Liver (tissue), 3 donors: ENCODE measurements at regions not wholly inside any gene's neighbourhood (a gene's known extent, or its start where the extent isn't known, plus 50 kb on each side); places are given as distances from the start of the nearest gene placed in this dataset.

Experiments used
- ATF3 ChIP-seq: IDR thresholded peaks from 2 replicates; pipeline ENCODE4 v1.6.1; 2016; ENCODE audit warnings: antibody characterized with exemption
- EGR1 ChIP-seq, 2 donors: IDR thresholded peaks; 2 replicates each; pipeline ENCODE4 v1.6.1; 2016 to 2018; ENCODE audit warnings: antibody characterized with exemption in 2 of 2, low read depth in 2 of 2
- FOXA2 ChIP-seq: IDR thresholded peaks from 2 replicates; pipeline ENCODE4 v1.6.1; 2016; ENCODE audit warnings: antibody characterized with exemption
- GABPA ChIP-seq, 2 donors: IDR thresholded peaks in 1 of 2; conservative IDR thresholded peaks in 1 of 2; 2 replicates each; pipeline ENCODE4 v1.6.1; 2016; ENCODE audit warnings: antibody characterized with exemption in 2 of 2, mild to moderate bottlenecking in 1 of 2, moderate library complexity in 1 of 2
- HNF4A ChIP-seq, 2 donors: conservative IDR thresholded peaks; 2 replicates each; pipeline ENCODE4 v1.6.1; 2016; ENCODE audit warnings: antibody characterized with exemption in 2 of 2, mild to moderate bottlenecking in 2 of 2
- JUND ChIP-seq, 2 donors: IDR thresholded peaks; 2 replicates each; pipeline ENCODE4 v1.6.1; 2016; ENCODE audit warnings: antibody characterized with exemption in 2 of 2
- MAX ChIP-seq: IDR thresholded peaks from 2 replicates; pipeline ENCODE4 v1.6.1; 2016; ENCODE audit warnings: antibody characterized with exemption
- RAD21 ChIP-seq, 2 donors: IDR thresholded peaks; 2 replicates each; pipeline ENCODE4 v1.6.1; 2016; ENCODE audit warnings: antibody characterized with exemption in 2 of 2, mild to moderate bottlenecking in 2 of 2
- RXRA ChIP-seq, 2 donors: IDR thresholded peaks; 2 replicates each; pipeline ENCODE4 v1.6.1; 2017 to 2018; ENCODE audit warnings: antibody characterized with exemption in 2 of 2, mild to moderate bottlenecking in 1 of 2
- SP1 ChIP-seq: IDR thresholded peaks from 2 replicates; pipeline ENCODE4 v1.6.1; 2018; ENCODE audit warnings: antibody characterized with exemption, mild to moderate bottlenecking
- TAF1 ChIP-seq: conservative IDR thresholded peaks from 2 replicates; pipeline ENCODE4 v1.6.1; 2016; ENCODE audit warnings: antibody characterized with exemption, mild to moderate bottlenecking
- TF ChIP-seq, protein P1 (sequence below): fragments of 150-350 bp; IDR thresholded peaks from 2 replicates; pipeline ENCODE4 v1.5.1; 2017; ENCODE audit warnings: improper control_type of control experiment, low read depth, low read length; ENCODE audit not compliant: missing input control
- TF ChIP-seq, protein P2 (sequence below): IDR thresholded peaks from 2 replicates; pipeline ENCODE4 v1.6.1; 2016; ENCODE audit warnings: antibody characterized with exemption, mild to moderate bottlenecking
- TF ChIP-seq, protein P3 (sequence below): IDR thresholded peaks from 2 replicates; pipeline ENCODE4 v1.6.1; 2016; ENCODE audit warnings: antibody characterized with exemption
- donor health status: healthy.
- donor health status: healthy.

DNA sequence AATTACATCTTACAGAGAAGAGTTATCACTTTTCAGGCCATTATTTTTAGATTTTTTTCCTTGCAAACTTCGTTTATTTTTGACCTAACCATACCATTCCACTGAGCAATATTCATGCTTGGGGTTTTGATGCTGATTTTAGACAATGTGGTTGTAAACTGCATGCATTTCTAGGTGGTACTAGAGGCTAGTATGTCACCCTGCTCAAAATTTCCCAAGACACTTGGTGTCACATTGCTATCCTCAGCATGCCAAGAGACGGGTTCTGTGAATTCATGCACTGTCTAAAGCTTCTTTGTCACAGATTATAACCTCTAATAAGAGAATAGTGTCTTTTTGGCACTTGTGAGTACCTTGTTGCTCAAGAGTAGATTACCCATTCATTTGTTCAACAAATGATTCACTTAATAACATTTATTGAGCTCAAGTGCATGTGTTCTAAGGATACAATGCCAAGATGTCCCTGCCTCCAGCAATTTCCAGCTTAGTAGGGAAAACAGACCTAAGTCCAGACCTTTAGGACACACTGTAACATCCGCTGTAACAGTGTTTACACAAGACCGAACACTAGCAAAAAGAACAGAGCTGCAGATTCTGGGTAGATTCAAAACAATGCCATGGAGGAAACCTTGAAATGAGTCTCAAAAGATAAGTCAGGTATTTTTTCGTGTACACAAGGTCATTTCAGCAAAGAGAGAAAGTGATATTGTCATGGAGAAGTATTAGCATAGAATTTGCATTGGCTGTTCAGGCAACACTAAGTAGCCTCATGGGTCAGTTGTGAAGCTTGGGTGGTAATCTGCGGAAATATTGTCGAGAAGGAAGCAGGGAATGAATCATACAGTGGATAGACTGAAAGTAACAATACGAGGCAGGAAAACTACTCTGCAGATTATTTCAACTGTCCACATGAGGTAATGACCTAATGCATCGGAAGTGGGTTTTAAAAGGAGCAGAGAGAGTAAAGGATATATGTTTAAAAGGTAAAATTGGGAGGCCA is 515.1 kb upstream of the ZFP42 start:
- TF ChIP-seq, protein P1, sequence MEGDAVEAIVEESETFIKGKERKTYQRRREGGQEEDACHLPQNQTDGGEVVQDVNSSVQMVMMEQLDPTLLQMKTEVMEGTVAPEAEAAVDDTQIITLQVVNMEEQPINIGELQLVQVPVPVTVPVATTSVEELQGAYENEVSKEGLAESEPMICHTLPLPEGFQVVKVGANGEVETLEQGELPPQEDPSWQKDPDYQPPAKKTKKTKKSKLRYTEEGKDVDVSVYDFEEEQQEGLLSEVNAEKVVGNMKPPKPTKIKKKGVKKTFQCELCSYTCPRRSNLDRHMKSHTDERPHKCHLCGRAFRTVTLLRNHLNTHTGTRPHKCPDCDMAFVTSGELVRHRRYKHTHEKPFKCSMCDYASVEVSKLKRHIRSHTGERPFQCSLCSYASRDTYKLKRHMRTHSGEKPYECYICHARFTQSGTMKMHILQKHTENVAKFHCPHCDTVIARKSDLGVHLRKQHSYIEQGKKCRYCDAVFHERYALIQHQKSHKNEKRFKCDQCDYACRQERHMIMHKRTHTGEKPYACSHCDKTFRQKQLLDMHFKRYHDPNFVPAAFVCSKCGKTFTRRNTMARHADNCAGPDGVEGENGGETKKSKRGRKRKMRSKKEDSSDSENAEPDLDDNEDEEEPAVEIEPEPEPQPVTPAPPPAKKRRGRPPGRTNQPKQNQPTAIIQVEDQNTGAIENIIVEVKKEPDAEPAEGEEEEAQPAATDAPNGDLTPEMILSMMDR = no peak
- TF ChIP-seq SP1 (no peak), RAD21 (IDR thresholded peaks at IDR 0.05) (no peak), ATF3 (no peak), MAX (no peak), GABPA (IDR thresholded peaks at IDR 0.05 in 1 of 2, conservative IDR thresholded peaks at IDR 0.05 in 1 of 2) (no peak), TAF1 (no peak), JUND (IDR thresholded peaks at IDR 0.05) (no peak), FOXA2 (no peak), HNF4A (conservative IDR thresholded peaks at IDR 0.05) (no peak), EGR1 (IDR thresholded peaks at IDR 0.05; ENCODE audit: low read depth in 2 of 2) (no peak), RXRA (IDR thresholded peaks at IDR 0.05) (no peak)
- TF ChIP-seq, protein P2, sequence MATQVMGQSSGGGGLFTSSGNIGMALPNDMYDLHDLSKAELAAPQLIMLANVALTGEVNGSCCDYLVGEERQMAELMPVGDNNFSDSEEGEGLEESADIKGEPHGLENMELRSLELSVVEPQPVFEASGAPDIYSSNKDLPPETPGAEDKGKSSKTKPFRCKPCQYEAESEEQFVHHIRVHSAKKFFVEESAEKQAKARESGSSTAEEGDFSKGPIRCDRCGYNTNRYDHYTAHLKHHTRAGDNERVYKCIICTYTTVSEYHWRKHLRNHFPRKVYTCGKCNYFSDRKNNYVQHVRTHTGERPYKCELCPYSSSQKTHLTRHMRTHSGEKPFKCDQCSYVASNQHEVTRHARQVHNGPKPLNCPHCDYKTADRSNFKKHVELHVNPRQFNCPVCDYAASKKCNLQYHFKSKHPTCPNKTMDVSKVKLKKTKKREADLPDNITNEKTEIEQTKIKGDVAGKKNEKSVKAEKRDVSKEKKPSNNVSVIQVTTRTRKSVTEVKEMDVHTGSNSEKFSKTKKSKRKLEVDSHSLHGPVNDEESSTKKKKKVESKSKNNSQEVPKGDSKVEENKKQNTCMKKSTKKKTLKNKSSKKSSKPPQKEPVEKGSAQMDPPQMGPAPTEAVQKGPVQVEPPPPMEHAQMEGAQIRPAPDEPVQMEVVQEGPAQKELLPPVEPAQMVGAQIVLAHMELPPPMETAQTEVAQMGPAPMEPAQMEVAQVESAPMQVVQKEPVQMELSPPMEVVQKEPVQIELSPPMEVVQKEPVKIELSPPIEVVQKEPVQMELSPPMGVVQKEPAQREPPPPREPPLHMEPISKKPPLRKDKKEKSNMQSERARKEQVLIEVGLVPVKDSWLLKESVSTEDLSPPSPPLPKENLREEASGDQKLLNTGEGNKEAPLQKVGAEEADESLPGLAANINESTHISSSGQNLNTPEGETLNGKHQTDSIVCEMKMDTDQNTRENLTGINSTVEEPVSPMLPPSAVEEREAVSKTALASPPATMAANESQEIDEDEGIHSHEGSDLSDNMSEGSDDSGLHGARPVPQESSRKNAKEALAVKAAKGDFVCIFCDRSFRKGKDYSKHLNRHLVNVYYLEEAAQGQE = no peak
- TF ChIP-seq, protein P3, sequence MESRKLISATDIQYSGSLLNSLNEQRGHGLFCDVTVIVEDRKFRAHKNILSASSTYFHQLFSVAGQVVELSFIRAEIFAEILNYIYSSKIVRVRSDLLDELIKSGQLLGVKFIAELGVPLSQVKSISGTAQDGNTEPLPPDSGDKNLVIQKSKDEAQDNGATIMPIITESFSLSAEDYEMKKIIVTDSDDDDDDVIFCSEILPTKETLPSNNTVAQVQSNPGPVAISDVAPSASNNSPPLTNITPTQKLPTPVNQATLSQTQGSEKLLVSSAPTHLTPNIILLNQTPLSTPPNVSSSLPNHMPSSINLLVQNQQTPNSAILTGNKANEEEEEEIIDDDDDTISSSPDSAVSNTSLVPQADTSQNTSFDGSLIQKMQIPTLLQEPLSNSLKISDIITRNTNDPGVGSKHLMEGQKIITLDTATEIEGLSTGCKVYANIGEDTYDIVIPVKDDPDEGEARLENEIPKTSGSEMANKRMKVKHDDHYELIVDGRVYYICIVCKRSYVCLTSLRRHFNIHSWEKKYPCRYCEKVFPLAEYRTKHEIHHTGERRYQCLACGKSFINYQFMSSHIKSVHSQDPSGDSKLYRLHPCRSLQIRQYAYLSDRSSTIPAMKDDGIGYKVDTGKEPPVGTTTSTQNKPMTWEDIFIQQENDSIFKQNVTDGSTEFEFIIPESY = no peak
